ENCODE measurements at regions not wholly inside any gene's neighbourhood (a gene's known extent, or its start where the extent isn't known, plus 50 kb on each side); places are given as distances from the start of the nearest gene placed in this dataset.

DNA sequence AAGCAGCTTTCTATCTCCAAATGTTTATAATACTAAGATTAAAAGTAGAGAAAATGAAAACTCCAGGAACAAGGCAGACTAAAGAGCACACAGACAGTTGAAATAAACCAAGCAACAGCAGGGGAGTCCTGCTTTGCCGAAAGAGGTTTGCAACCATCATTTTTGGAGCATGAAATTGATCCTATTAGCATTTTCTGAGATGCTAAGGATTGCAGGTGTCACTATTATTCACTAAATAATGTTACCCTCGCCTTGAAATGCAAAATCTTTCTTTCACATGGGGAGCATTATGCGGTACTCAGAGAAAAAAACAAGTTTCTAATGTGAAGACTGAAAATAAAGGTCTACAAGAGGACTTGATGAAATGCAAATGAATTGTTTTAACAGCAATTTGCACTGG is 81.7 kb upstream of the DNAJC10 start:
- no peak overlapping the region for H3K27ac ChIP-seq (ENCODE audit: control insufficient read depth, insufficient read depth)
- ChIA-PET POLR2A (no interaction called here), SMC1A (ENCODE audit: uncharacterized antibody, unreplicated experiment) (interaction anchor here (1.0 to 1.3 kb wide), 2 partner anchors 15 to 46 kb away, joined by 3 to 4 read pairs; no protein-coding TSS in a partner anchor), RAD21 (ENCODE audit: unreplicated experiment) (no interaction called here), CTCF (no interaction called here)
- H4K20me1 ChIP-seq (ENCODE audit: control insufficient read depth, insufficient read depth): no peaks in the 10 kb centered on the region
- H3K36me3 ChIP-seq (ENCODE audit: control insufficient read depth in 2 of 2, insufficient read depth in 2 of 2, low read length in 1 of 2): no peaks in the 10 kb centered on the region
- H3K4me3 ChIP-seq: no peak overlapping the region
- DNase-seq (ENCODE audit: low read depth, low spot score) (no peak), FAIRE-seq (no peak), ATAC-seq (no peak)
- BruUV-seq (replicated peaks): no TSS peak
- no peaks in the 10 kb centered on the region for H3K79me2 ChIP-seq (ENCODE audit: control insufficient read depth, insufficient read depth, low read length)
- H3K9ac ChIP-seq (ENCODE audit: control insufficient read depth, insufficient read depth, low read length): no peak overlapping the region
- in situ Hi-C loops (cut with MboI) (no loop called here), intact Hi-C loops (cut with micrococcal nuclease; ENCODE audit: unreplicated experiment) (no loop called here)
- no peak overlapping the region for H2AFZ ChIP-seq (ENCODE audit: control insufficient read depth, low read depth, low read length)
- WGBS (ENCODE audit: insufficient coverage, insufficient replicate concordance, low lambda C conversion rate, missing lambda C conversion rate): 53% methylated on average over 3 of the region's 3 CpGs
- H3K27me3 ChIP-seq (replicated peaks in 1 of 2; ENCODE audit: control insufficient read depth in 2 of 2, insufficient read depth in 2 of 2, low read length in 1 of 2): no peaks in the 10 kb centered on the region
- no peaks in the 10 kb centered on the region for H3K4me1 ChIP-seq (ENCODE audit: control insufficient read depth, insufficient read depth, low read length)
- H3K4me2 ChIP-seq (ENCODE audit: control insufficient read depth, insufficient read depth): no peak overlapping the region
- H3K9me3 ChIP-seq (replicated peaks; ENCODE audit: control insufficient read depth, insufficient read depth, low read length): no peaks in the 10 kb centered on the region
- TF ChIP-seq, protein P1, sequence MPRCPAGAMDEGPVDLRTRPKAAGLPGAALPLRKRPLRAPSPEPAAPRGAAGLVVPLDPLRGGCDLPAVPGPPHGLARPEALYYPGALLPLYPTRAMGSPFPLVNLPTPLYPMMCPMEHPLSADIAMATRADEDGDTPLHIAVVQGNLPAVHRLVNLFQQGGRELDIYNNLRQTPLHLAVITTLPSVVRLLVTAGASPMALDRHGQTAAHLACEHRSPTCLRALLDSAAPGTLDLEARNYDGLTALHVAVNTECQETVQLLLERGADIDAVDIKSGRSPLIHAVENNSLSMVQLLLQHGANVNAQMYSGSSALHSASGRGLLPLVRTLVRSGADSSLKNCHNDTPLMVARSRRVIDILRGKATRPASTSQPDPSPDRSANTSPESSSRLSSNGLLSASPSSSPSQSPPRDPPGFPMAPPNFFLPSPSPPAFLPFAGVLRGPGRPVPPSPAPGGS (IDR thresholded peaks at IDR 0.05; ENCODE audit: borderline replicate concordance, insufficient read depth, low read depth, low read length, poor library complexity, severe bottlenecking): no peak
- TF ChIP-seq, protein P2, sequence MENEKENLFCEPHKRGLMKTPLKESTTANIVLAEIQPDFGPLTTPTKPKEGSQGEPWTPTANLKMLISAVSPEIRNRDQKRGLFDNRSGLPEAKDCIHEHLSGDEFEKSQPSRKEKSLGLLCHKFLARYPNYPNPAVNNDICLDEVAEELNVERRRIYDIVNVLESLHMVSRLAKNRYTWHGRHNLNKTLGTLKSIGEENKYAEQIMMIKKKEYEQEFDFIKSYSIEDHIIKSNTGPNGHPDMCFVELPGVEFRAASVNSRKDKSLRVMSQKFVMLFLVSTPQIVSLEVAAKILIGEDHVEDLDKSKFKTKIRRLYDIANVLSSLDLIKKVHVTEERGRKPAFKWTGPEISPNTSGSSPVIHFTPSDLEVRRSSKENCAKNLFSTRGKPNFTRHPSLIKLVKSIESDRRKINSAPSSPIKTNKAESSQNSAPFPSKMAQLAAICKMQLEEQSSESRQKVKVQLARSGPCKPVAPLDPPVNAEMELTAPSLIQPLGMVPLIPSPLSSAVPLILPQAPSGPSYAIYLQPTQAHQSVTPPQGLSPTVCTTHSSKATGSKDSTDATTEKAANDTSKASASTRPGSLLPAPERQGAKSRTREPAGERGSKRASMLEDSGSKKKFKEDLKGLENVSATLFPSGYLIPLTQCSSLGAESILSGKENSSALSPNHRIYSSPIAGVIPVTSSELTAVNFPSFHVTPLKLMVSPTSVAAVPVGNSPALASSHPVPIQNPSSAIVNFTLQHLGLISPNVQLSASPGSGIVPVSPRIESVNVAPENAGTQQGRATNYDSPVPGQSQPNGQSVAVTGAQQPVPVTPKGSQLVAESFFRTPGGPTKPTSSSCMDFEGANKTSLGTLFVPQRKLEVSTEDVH (IDR thresholded peaks at IDR 0.05; ENCODE audit: low read depth, partially characterized antibody): no peak
- no peak for TF ChIP-seq ZNF217 (IDR thresholded peaks at IDR 0.05)
- TF ChIP-seq, protein P3, sequence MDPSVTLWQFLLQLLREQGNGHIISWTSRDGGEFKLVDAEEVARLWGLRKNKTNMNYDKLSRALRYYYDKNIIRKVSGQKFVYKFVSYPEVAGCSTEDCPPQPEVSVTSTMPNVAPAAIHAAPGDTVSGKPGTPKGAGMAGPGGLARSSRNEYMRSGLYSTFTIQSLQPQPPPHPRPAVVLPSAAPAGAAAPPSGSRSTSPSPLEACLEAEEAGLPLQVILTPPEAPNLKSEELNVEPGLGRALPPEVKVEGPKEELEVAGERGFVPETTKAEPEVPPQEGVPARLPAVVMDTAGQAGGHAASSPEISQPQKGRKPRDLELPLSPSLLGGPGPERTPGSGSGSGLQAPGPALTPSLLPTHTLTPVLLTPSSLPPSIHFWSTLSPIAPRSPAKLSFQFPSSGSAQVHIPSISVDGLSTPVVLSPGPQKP (IDR thresholded peaks at IDR 0.05; ENCODE audit: low read depth, low read length): no peak
- no peak for TF ChIP-seq EED (IDR thresholded peaks at IDR 0.05; ENCODE audit: low read depth)
- TF ChIP-seq, protein P4, sequence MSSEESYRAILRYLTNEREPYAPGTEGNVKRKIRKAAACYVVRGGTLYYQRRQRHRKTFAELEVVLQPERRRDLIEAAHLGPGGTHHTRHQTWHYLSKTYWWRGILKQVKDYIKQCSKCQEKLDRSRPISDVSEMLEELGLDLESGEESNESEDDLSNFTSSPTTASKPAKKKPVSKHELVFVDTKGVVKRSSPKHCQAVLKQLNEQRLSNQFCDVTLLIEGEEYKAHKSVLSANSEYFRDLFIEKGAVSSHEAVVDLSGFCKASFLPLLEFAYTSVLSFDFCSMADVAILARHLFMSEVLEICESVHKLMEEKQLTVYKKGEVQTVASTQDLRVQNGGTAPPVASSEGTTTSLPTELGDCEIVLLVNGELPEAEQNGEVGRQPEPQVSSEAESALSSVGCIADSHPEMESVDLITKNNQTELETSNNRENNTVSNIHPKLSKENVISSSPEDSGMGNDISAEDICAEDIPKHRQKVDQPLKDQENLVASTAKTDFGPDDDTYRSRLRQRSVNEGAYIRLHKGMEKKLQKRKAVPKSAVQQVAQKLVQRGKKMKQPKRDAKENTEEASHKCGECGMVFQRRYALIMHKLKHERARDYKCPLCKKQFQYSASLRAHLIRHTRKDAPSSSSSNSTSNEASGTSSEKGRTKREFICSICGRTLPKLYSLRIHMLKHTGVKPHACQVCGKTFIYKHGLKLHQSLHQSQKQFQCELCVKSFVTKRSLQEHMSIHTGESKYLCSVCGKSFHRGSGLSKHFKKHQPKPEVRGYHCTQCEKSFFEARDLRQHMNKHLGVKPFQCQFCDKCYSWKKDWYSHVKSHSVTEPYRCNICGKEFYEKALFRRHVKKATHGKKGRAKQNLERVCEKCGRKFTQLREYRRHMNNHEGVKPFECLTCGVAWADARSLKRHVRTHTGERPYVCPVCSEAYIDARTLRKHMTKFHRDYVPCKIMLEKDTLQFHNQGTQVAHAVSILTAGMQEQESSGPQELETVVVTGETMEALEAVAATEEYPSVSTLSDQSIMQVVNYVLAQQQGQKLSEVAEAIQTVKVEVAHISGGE (CRISPR knock-in tag; IDR thresholded peaks at IDR 0.05): no peak
- TF ChIP-seq, protein P5, sequence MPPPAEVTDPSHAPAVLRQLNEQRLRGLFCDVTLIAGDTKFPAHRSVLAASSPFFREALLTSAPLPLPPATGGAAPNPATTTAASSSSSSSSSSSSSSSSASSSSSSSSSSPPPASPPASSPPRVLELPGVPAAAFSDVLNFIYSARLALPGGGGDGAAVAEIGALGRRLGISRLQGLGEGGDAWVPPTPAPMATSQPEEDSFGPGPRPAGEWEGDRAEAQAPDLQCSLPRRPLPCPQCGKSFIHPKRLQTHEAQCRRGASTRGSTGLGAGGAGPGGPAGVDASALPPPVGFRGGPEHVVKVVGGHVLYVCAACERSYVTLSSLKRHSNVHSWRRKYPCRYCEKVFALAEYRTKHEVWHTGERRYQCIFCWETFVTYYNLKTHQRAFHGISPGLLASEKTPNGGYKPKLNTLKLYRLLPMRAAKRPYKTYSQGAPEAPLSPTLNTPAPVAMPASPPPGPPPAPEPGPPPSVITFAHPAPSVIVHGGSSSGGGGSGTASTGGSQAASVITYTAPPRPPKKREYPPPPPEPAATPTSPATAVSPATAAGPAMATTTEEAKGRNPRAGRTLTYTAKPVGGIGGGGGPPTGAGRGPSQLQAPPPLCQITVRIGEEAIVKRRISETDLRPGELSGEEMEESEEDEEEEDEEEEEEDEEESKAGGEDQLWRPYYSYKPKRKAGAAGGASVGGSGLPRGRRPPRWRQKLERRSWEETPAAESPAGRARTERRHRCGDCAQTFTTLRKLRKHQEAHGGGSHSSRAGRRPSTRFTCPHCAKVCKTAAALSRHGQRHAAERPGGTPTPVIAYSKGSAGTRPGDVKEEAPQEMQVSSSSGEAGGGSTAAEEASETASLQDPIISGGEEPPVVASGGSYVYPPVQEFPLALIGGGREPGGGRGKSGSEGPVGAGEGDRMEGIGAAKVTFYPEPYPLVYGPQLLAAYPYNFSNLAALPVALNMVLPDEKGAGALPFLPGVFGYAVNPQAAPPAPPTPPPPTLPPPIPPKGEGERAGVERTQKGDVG (CRISPR knock-in tag; IDR thresholded peaks at IDR 0.05): no peak
- TF ChIP-seq, protein P6, sequence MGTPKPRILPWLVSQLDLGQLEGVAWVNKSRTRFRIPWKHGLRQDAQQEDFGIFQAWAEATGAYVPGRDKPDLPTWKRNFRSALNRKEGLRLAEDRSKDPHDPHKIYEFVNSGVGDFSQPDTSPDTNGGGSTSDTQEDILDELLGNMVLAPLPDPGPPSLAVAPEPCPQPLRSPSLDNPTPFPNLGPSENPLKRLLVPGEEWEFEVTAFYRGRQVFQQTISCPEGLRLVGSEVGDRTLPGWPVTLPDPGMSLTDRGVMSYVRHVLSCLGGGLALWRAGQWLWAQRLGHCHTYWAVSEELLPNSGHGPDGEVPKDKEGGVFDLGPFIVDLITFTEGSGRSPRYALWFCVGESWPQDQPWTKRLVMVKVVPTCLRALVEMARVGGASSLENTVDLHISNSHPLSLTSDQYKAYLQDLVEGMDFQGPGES (IDR thresholded peaks at IDR 0.05): no peak
- no peak for TF ChIP-seq CHD4 (IDR thresholded peaks at IDR 0.05)
- no peak for TF ChIP-seq IKZF2 (IDR thresholded peaks at IDR 0.05)
- TF ChIP-seq CHD1 (IDR thresholded peaks at IDR 0.05; ENCODE audit: low read depth, low read length): no peak

All from GM12878 (cell line).